Thyroid gland (tissue), 4 donors: ENCODE measurements at regions not wholly inside any gene's neighbourhood (a gene's known extent, or its start where the extent isn't known, plus 50 kb on each side); places are given as distances from the start of the nearest gene placed in this dataset.

Experiments
- CTCF ChIP-seq, 6 experiments: fragments of 200-600 bp in 3 of 6; fragments of 450-650 bp in 3 of 6; sonication (generic) in 3 of 6; IDR thresholded peaks; one replicate each; pipeline ENCODE4 v1.5.1; 2016 to 2019; ENCODE audit warnings: antibody characterized with exemption in 6 of 6, mild to moderate bottlenecking in 2 of 6, inconsistent platforms in 1 of 6, moderate library complexity in 1 of 6
- POLR2A ChIP-seq, 2 donors: fragments of 450-650 bp; IDR thresholded peaks; one replicate each; pipeline ENCODE4 v1.6.1; 2017; ENCODE audit warnings: antibody characterized with exemption in 2 of 2, mild to moderate bottlenecking in 2 of 2, moderate library complexity in 1 of 2

- no peak for TF ChIP-seq POLR2A (IDR thresholded peaks at IDR 0.05)
- TF ChIP-seq CTCF (IDR thresholded peaks at IDR 0.05): no peak
These were observed 486.3 kb upstream of the PROK2 start for GRCh38 chr3:72271216-72271615.
